EH (cell line): ENCODE measurements at regions not wholly inside any gene's neighbourhood (a gene's known extent, or its start where the extent isn't known, plus 50 kb on each side); places are given as distances from the start of the nearest gene placed in this dataset.

Experiments used
- DNase-seq: peaks from one replicate; pipeline ENCODE4 v3.0.0-alpha.2; 2015; ENCODE audit warnings: low read depth

GRCh38 chr13:109883181-109884180 lies 97.1 kb upstream of the IRS2 start:
- no peak for DNase-seq

- DNase-seq, result no peak
Measured at GRCh38 chr13:109881961-109882558, 95.7 kb upstream of the IRS2 start.

DNA sequence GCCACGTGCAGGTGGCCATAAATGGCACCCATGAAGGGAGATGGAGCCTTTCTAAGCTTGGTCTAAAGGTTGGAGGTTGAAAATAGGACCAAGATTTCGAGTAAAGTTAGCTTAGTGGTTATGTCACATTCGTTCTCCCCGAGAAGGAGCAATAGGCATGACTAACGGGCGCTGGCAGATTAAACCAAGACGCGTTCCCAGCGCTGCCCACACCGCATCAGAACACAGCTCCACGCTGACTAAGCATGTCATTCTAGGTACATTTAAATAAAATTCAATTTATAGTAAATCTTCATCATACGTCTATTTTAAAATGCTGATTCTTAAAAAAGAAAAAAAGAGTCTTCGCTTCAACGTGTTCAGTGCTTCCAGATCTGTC lies 95.0 kb upstream of the IRS2 start:
- DNase-seq, result no peak

GRCh38 chr13:109880371-109881346 lies 94.3 kb upstream of the IRS2 start:
- no peak for DNase-seq

DNA sequence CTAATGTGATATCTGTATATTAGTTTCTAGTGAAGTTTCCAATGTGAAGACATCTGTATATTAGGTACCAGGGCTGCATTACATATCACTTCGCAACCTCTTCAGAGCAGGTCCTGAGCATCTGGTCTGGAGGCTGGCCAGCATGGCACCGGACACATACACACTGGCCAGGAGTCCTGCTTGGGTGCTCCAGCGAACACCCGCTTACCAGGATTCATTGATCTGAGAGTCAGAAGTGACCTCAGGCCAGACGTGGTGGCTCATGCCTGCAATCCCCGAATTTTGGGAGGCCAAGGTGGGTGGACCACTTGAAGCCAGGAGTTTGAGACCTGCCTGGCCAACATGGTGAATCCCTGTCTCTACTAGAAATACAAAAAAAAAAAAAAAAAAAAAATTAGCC lies 93.0 kb upstream of the IRS2 start:
- no peak for DNase-seq

DNA sequence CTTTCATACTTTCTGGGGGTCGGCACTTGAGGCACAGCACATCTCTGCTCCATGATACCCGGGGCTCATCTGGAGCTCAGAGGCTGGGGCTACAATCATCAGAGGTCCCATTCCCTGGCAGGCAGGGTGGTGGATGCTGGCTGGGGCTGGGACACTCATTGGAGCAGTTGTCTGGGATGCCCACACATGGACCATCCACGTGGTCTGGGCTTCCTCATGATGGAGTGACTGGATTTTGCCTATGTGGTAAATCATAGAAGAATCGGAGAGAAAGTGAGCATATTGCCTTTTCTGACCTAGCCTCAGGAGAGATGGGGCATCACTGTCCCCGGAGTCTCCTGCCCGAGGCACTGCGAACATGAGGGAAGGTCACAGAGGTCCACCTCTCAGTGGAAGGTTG lies 91.4 kb upstream of the IRS2 start:
- DNase-seq, result no peak

- no peak for DNase-seq
Measured at GRCh38 chr13:109875746-109876145, 89.4 kb upstream of the IRS2 start.

DNA sequence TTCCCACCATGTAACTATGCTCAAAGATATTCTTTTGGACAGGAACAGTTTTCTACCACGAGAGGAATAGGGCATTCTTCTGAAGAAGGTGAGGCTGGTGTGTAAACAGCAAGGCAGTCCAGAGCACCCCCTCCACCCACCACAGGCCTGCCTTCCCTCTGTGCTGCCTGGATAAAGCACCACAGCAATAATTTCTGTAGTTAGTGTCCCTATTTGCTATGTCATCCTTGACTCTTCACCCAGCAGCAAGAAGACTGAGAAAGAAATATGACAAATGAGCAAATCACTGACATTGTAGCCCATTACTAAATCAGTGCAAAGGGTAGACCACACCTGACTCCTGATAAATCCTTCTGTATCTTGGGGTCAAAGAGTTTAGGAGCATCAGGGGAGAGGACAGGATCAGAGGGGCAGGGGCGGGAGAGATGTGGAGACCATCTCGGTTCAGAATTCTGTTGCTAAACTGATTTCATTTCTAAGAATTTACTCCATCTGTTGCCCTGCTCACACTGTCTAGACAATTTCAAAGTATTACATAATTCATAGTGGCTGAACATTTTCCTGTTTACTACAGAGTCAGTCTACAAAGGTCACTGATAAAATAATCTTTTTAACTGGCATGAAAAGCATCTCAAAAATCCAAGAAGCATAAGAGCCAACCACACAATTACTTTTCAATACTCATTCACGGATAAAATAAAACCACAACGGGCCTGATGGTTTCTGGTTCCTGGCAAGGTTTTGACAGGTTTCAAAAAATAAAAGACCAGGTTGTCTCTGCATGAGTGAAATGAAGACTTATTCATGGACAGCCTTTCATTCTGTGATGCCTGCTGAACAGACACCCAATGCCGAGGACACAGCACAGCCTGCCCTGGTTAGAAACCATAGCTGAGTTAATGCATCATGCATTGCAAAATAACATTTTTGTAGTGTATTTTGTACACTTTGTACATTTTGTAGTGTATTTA lies 88.4 kb upstream of the IRS2 start:
- DNase-seq, result peak; percentile 52

GRCh38 chr13:109873351-109874123 lies 87.2 kb upstream of the IRS2 start:
- no peak for DNase-seq

- no peak for DNase-seq
Measured at GRCh38 chr13:109872864-109873263, 86.5 kb upstream of the IRS2 start.

DNA sequence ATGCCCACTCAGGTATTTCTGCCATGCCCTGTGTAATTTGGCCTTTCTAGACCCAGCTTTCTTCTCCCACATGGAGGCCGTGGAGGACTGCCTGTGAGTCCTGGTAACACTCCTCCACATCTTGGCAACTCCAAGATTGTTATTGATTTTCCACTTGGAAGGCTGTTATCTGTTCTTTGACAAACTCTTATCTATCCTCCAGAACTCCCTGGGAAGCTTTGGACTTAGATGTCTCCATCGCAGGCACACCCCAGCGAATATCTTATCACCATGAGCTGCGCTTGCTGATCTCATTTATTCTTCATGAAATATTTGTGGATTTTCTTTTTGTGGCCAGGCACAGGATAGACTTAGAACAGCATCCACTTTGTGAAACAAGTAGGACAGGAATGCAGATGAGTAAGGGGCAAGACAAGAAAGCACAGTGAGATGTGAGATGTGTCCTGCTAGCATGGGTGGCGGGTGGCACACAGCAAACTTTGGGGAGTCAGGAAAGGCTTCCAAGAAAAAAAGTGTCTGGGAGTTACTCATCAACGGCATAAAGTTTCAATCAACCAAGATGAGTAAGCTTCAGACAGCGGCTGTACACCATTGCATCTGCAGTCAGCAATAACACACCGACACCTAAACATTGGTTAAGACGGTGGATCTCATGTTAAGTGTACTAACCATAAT lies 84.5 kb upstream of the IRS2 start:
- peak; percentile 38 for DNase-seq

DNA sequence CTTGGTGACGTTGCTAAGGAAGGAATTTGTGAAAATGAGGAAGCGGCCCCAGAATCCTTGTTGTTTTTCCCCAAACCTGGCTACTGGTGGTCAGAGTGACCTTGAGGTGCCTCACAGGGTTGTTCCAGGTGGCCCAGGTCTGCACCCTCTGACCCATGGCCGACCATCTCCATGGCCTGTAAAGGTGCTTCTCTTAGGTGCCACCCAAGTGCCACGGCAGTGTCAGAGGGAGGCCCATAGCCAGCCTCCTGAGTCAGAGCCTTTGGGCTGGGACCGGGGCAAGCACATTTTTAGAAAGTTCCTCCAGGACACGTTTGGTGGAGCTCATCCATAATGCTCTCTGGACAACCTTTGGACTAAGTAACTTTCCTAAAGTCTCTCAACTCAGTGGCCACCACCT lies 83.9 kb upstream of the IRS2 start:
- peak; percentile 1 for DNase-seq

DNA sequence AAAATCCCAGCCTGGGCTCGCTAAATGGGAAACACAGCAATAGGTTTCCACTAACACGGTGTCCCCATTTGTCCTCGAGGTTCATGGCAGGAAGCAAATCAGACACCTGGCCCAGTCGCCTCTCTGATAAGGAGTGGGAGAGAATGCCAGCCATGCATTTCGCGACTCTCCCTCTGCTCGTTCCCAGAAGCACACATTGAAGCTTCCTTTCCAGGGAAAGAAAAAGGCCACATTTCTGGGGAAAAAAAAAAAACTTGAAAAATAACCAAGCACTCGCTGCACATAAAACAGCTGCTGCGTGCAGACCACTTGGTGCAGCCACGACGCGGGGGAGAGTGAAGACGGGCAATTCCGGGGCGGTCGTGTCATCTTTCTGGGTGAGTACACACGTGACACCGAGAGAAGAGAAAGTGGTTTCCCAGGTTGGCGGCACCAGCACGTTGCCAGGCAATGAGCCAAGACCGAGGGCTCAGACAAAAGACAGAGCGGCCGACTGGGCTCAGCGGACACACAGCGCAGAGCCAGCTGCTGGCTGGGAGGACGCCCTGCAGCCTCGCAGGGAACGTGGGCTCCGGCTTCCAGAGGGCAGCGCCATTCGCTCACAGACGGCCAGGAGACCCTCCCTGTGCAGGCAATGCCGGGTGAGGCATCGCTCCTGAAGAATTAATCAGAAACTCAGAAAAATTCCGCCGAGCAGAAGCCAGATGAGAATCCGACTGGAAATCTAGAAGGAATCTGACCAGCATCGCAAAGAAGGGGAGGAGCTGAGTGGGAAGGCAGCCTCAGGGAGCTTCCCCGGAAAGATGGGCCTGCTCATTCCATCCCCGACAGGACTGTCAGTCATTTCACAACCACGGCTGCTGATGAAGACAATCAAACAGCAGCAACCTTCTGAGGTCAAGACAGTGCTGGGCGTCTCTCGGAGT lies 83.2 kb upstream of the IRS2 start:
- peak; percentile 73 for DNase-seq

- DNase-seq, result peak; percentile 10
Measured at GRCh38 chr13:109868578-109869311, 82.4 kb upstream of the IRS2 start.

GRCh38 chr13:109867766-109868165 lies 81.4 kb upstream of the IRS2 start:
- DNase-seq, result no peak

- DNase-seq, result peak; percentile 27
Measured at GRCh38 chr13:109862627-109863026, 76.2 kb upstream of the IRS2 start.

DNA sequence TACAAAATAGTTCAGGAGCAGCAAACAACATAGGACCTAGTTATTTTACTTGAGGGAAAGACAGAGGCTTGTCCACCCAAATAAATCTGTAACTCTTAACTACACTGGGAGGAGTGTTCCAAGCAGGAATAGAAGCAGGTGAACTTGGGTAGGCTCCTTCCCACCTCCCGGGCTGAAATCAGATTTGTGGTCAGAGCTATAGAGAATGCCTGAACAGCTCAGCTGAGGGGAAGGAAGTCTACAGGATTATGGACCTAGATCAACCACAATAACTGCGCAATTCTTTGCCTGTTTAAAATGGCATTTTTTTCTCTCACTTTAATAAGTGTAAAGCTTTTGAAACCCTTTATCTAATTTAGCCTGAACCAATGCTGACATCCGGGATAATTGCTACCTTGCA lies 73.5 kb upstream of the IRS2 start:
- DNase-seq, result no peak
